Fibroblast of skin of scalp (primary cell): ENCODE measurements at regions not wholly inside any gene's neighbourhood (a gene's known extent, or its start where the extent isn't known, plus 50 kb on each side); places are given as distances from the start of the nearest gene placed in this dataset.

Experiments
- DNase-seq: peaks from one replicate; pipeline ENCODE4 v3.0.0-alpha.2; 2013

DNA sequence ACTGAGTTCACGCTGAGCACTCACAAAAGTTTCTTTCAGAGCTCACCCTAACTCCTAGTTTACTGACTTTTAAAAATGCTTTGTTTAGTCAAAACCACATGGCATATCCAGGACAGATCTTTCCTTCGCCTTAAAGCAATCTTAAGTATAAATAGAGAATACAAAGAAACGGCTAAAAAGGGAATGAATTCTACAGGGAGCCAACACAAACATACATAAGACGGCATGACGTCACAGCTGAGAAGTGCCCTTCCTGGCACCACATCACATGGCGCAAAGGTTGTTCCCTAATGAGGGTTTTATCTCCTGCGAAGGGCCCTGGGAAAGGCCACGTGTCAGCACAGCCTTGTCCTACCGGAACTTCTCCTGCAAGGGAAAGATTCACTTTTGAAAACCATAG, 141.3 kb downstream of the IRX1 start:
- DNase-seq = no peak

DNA sequence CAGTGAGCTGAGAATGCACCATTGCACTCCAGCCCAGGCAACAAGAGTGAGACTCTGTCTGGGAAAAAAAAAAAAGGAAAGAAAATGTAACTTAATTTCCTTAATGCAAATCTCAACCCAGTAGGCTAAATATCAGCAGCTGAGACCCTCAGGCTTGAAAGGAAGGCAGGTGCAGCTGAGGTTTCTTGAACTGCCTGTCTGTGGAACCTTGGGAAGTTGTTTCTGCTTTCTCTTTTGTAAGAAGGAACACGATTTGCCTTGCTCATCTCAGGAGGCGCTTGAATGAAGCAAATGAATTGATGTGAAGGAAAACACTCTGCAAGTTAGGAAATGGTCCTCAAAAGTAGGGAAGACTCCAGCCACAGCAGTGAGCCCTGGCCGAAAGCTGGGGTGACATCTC, 143.3 kb downstream of the IRX1 start:
- no peak for DNase-seq

DNA sequence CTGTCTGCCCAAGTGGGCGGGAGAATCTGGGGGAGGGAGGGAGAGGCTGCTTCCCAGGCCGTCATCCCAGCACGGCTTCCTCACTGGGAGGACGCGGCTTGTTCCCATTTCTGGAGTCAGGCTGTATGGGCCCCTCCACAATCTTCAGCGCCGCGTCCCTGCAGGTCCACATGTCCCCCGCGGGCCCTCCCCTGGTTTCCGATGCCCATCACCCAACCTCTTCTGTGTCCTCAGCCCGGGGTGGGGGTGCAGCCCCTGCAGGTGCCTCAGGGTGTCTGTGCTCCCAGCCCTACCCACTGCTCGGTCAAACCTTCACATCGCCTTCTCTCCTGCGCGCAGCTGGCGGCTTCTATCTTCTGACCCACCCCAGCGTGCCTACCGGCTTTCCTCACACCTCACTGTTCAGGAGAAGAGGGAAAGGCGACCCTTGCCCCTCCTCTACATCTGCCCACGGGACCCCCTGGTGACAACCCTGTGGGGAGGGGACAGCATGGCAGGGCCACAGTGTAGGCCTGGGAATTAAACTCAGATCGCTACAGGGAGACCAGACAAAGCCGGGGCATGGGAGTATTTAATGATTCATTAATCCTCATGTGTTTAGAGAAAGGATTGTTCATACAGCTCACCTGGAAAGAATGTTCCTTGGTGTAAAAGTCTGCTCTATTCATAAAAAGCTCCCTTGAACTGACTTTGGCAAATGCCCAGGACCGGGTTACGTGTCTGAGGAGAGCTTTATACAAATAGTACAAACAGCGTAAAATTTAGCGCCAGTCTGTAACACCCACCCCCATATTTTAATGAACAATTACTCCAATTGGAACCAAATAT, 145.1 kb downstream of the IRX1 start:
- DNase-seq = no peak

DNA sequence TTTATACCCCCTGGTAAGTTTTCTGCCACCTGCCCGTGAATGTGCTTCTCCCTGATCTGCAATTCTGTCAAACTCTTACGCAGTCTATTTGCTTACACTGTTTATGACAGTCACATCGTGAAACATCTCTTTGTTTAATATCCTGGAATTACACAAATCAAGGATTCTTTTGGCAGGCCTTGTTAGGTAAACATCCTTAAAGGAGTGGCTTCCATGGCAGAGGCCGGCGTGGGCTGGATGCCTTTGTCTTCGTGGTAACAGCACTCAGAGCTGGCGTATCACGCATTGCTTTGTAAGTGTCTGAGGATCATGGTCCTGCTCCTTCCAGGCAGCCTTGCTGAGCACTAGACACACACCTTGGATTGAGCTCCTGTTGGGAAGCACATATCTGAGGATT, 145.7 kb downstream of the IRX1 start:
- no peak for DNase-seq

DNA sequence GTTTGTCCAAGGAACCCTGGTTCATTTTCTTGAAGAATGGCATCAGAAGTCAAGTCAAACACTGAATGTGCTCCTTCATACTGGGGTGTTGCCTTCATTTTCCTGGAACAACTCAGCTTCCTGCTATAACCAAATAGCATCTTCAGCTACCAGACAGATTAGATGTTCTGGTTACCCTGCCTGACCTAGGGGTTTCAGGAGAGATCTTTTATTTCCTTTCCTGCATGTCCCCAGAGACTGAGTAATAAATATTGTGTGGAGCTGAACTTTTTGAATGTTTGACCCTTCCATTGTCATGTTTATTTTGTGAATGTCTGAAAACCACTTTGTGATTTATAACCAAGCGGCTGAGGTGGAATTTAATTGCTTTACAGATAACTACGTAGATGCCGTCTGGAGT, 147.1 kb downstream of the IRX1 start:
- DNase-seq = no peak

DNA sequence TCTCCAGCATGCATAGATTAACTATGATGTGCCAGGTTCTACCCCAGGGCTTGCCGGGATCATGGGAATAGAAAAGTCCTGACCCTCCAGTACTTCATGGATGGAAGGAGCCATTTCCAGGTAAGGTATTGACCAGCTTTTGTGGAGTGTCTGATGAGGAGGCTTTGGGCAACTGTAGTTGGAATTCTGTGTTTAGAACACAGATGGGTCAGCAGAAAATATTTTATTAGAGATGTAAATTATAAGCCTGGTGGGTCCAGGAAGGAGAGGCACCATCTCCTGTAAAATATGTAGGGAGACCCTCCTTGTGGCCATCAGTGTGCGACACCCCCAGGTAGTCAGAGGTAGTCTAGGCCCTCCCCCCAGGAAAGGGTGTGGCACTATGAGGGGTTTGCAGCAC, 156.2 kb downstream of the IRX1 start:
- DNase-seq = no peak

DNA sequence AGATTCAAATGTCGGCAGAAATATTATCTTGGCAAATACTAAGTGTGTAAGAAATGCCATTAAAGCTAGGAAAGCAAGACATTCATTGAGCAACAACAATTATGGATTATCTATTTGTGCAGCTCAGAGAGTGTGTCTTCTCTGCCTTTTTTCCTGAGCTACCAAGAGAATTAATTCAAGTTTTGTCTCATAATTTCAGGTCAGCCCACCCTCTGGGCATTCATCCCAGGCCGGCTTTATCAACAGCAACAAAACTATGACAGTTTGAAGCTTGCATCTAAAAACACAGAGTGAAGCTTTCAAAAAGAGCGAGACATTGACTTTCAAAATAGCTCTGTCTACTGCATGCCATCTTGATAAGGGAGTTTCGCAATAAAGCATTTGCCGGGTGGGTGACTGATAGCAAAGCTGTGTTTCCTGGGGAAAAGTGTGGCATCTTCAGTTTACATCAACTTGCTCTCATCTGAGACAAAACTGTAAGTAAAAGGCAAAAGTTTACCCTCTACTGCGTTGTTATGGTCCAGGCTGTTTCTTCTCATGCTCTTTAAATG, 182.4 kb downstream of the IRX1 start:
- no peak for DNase-seq

DNA sequence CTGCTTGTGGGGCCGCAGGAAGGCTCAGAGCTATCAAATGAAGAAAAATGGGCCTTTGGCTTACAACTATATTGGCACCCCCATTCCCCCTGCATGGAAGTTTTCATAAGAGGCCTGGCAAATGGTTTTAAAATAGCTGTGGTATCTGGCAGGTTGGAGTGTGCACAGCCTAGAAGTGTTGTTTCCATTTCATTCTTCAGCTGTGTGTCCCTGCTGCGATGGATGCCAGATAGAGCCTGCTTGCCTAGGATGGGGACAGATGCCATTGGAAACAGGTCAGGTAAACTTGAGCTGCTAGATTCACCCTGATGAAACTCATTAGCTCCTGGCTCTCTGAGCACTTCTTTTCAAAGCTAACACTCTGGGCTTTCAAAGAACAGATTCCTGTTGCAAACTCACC, 183.3 kb downstream of the IRX1 start:
- DNase-seq = no peak

DNA sequence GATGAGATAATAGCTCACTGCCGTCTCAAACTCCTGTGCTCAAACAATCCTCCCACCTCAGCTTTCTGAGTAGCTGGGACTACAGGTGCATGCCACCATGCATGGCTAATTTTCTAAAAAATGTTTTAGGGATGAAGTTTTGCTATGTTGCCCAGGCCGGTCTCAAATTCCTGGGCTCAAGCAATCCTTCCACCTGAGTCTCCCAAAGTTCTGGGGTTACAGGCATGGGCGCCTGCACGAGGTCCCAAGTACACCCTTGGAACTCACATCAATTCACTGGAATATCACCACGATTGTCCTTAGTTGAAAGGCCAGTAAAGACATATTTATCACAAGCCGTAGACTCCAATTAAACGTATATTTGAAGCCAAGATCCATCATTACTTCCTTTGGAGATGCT, 184.6 kb downstream of the IRX1 start:
- DNase-seq = no peak

DNA sequence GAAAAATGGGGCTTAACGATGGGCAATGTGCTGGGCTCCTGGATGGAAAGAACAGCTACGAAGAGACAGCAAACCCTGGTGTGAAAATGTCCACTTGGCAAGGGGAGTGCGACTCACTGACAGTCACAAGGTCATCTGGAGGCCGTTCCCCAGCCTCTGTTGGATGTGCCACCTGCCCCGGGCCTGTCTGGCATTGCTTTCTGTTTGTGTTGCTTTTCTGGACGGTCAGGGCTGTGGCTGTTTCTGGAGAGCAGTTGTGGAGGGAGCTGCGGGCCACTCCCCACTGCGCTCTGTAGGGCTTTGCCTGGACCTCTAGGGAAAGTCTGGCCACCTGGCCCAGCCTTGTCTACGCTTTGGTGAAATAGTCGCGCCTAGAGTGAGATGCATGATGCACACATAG, 185.3 kb downstream of the IRX1 start:
- no peak for DNase-seq

DNA sequence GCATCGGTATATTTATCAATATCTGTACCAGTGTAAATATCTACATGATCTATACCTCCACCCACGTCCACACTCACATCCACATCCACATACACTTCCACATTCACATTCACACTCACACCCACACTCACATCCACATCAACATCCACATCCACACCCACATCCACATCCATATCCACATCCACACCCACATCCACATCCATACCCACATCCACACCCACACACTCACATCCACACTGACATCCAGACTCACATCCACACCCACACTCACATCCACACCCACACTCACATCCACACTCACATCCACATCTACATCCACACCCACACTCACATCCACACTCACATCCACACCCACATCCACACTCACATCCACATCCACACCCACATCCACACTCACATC, 189.2 kb downstream of the IRX1 start:
- no peak for DNase-seq

DNA sequence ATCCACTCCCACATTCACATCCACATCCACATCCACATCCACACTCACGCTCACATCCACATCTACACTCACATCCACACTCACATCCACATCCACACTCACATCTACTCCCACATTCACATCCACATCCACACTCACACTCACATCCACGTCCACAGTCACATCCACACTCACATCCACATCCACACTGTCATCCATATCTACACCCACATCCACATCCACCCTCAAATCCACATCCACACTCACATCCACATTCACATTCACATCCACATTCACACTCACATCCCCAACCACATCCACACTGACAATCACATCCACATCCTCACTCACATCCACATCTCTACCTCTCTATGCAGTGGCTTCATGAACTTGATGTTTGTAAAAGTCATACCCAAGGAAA, 190.5 kb downstream of the IRX1 start:
- DNase-seq = no peak

DNA sequence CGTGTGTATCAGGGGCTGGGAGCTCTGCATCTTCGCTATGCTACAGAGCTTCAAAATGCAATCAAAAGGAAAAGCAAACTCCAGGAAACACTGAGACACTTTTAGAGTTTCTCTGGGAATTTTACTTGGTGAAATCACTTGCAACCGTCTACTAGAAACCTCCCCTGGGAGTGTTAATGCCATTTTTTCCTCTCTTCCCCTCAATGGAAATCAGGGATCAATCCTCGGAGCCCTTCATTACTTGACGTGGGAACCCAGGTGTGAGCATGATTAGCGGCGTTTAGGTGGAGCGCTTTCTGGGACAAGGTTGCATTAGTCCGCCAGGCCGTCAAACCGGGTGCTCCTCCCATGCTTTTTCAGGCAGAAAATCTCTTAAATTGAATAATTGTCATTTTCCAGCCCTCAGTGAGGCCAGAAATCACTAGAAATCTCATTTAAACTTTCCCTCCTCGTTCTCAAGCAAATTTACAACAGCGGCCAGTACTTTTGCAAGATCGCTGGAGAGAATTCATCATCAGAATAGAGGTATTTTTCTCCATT, 191.3 kb downstream of the IRX1 start:
- DNase-seq = no peak

DNA sequence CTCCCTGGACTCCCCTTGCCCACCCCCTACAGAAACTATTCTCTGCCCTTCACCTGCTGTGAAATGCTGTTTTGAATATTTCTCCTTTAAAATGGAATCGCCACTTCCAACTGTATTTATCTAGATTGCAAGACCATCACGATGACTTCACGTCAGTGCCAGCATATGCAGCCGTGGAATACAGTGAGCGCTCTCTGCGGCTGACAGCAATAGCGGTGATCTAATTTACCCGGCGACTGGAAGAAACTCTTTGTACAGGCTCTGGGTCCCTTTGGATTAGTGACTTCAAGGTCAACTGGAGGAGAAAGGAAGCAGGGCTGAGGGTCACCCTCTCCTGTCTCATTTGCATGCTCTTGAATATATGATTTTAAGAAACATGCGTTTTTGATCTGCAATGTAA, 192.0 kb downstream of the IRX1 start:
- no peak for DNase-seq

DNA sequence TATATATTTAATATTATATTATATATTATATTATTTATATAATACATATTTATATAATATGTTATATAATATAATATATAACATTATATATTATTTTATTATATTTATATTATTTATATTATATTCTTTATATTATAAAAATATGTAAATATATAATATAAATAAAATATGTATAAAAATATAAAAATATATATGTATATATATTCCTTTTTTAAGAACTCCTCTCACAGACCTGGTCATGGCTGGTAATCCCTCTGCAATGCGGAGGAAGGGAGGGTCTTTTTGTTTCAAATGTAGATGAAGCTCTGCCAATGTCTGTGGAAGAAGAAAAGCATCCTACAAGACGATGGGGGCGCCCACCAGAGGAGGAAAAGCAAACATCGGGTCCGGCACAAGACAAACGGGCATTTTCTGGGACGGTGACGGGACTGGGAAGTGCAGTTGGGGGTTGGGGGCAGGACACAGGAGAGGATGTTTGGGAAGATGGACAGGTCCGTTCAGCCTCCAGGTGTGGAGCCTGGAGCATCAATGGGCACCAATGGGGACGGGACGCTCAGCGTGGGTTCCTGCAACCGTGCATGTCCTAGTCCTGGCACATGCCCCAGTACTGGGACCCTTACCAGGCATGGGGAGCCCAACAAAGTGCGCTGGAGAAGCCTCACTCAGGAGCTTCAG, 194.0 kb downstream of the IRX1 start:
- DNase-seq = no peak

DNA sequence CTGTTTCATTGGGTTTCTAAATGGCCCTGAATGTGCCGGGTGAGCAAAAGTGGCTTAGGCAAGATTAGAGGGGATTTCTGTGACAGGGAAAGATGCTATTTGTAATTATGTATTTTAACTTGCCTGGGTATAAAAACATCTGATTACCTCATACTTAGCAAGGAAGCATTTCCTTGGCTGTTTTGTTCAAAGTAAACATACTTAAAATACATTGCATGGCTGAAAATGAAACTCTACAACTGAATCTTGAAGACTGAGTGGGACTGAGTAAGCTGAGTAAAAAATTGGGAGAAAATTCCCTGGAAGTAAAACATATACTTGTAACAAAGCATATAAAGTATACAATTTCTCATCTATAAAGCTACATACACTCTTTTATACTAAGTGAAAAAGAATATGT, 197.5 kb downstream of the IRX1 start:
- no peak for DNase-seq

DNA sequence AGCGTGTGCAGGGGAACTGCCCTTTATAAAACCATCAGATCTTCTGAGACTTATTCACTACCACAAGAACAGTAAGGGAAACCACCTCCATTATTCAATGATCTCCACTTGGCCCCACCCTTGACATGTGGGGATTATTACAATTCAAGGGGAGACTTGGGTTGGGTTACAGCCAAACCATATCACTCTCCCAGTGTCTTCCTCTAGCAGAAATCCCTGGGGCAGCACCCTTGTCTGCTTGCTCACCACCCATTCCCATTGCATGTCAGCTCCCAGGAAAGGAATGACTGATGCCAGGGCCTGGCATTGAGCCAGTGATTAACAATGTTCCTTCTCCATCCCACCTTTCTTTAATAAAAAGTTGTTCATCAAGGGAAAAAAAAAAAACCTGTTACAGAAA, 199.0 kb downstream of the IRX1 start:
- DNase-seq = no peak

DNA sequence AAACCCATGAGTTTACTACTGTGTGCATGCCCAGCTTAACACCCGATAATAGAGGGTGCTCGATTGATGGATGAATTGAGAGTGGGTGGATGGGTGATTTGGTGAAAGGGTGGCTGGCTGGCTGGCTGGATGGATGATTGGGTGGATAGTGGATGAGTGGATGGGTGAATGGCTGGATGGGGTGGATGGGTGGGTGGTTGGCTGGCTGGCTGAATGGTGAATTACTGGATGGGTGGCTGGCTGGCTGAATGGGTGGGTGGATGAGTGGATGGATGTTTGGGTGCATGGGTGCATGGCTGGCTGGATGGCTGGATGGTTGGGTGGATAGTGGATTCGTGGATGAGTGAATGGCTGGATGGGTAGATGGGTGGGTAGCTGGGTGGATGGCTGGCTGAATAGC, 201.1 kb downstream of the IRX1 start:
- no peak for DNase-seq

DNA sequence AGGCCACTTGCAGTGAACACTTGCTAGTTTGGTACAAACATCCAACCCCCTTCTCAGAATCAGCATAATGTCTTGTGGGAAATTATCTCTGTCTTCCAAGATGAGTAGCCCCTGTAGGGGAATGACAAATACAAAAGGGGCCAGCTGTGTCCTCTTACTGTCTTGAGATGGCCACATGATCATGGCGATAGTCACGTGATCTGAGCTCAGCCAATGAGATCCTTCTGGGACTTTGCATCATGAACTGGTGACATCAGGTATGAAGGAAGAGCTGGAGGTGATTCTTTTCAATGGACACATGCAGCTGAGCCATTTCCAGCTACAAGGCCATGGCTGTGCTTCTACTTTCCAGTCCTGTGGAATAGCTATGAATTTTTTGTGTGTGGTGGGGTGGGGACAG, 206.3 kb downstream of the IRX1 start:
- DNase-seq = no peak

DNA sequence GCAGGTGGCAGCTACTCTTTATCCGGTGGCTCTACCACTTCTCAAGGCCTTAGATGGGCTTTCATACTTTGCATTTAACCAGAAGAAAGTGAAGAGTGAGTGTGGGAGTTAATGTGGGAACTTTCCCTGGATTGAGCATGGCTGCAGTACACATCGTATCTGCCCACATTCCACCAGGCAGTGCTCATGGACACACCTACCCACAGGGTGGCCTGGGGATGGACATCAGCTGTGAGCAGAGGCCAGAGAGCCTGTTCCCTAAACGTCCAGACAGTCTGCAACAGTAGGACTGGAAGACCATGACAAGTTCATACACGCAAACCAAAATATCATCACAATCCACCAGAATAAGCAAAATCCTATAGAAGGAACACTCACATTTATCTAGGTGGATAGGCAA, 213.8 kb downstream of the IRX1 start:
- DNase-seq = no peak

DNA sequence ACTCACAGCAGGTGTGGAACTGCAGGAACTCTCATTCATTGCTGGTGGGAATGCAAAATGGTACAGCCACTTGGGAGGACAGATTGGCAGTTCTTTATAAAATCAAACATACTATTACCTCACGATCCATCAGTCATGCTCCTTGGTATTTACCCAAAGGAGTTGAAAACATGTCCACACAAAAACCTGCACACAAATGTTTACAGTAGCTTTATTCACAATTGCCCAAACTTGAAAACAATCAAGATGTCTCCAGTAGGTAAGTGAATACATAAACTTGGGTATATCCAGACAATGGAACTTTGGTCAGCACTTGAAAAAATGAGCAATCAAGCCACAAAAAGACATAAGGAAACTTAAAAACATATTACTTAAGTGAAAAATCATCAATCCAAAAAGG, 215.5 kb downstream of the IRX1 start:
- no peak for DNase-seq

DNA sequence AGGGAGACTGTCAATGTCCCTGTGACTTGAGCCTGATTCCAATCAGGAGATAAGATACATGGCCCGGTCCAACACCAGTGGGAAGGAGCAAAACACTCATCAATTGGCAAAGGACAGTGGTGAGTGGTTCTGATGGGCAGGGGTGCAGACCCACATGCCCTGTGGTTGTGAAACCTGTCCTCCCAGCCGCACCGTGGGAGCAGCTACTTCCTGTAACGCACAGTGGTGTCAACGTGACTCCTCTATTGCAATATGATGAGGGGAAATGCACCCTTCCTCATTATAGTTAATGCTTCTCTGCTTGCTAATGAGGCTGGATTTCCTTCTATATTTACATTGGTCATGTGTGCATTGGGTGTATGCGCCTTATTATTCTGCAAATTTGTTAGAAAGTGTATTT, 223.0 kb downstream of the IRX1 start:
- DNase-seq = no peak

DNA sequence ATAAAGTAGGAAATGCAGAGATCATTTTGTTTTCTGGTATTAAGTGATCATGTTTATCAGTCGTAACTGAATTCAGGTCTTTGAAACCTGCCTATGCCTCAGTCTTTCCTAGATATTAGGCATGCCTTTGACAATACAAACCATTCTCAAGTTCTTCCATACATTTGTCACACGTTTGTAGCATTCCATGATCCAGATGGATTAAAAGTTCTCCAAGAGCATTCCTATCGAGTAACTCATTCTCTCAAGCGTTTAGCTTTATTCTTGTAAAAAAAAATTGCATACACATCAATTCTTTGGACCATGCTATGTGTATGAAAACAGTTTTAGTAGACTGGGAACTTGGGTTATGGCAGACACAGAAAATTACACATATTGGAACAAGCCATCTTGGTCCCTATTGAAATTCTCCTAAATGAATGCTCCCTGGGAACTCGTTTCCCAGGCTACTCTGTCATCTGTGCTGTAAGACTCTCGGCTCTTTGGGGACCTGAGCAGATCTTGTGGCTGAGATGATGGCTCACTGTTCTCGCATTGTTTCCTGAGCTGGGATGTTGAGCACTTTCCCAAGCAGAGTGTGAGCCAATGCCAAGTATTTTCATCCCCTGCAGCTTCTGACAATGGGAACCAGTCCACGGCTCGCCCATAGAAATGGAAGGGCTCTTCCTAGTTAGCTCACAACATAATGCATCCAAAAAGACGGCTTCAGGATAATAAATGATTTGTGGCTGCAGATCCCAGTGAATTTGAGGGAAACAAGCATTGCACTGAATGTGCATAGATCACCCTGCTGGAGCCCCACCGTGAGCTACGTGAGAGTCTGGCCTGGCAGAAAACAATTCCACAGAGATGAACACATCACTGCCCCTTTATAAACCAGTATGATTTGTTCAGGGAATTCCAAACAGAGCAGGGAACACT, 230.2 kb downstream of the IRX1 start:
- DNase-seq = peak; percentile 77
